GM10266 (cell line): ENCODE measurements at regions not wholly inside any gene's neighbourhood (a gene's known extent, or its start where the extent isn't known, plus 50 kb on each side); places are given as distances from the start of the nearest gene placed in this dataset.
"Not testable (repeated sequence)": the region's sequence is repeated elsewhere in the genome, so short reads cannot be mapped to it uniquely, and the experiment has no call there.

ENCODE experiments used
- DNase-seq: peaks from one replicate; pipeline ENCODE4 v3.0.0; 2012; ENCODE audit errors: extremely low spot score
- TF ChIP-seq, protein P1 (sequence below): IDR thresholded peaks from 2 replicates; pipeline ENCODE4 v1.5.1; 2012; ENCODE audit warnings: mild to moderate bottlenecking, low read depth; ENCODE audit not compliant: control insufficient read depth, insufficient read depth; ENCODE audit errors: missing control alignments

DNA sequence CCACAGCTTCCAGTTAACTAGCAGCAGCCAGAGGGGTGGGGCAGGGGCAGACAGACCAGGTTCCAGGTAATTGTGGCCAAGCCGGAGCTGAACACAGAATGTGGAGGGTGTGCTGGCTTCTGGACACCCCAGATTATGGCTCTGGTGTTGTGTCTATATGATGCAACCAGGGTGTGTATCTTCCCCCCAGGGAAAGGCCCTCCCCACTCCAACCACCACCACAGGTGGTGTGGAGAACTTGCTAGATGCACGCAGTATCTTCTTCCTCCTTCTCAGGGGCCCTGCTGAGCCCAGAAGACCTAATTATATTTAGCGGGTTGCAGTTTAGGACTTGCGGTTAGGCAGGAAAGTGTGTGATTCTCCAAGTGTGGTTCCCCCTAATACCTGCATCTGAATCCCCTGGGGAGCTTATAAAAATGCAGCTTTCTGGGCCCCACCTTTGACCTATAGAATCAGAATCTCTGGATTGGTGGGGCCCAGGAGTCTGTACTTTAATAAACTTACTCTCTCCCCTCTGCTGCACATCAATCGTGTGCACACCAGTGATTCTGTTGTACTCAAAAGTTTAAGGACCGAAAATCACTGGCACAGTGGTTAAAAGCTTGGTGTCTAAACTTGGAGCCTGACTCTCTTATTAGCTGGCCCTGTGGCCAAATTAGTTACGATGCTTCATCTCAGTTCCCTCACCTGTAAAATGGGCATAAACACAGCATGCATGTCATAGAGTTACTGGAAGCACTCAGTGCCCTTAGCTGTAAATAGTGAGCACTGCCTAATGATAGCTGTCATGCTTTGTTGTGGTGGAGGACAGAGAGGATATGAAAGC, 379.1 kb upstream of the PROK2 start:
- DNase-seq: peak; percentile 69
- TF ChIP-seq, protein P1, sequence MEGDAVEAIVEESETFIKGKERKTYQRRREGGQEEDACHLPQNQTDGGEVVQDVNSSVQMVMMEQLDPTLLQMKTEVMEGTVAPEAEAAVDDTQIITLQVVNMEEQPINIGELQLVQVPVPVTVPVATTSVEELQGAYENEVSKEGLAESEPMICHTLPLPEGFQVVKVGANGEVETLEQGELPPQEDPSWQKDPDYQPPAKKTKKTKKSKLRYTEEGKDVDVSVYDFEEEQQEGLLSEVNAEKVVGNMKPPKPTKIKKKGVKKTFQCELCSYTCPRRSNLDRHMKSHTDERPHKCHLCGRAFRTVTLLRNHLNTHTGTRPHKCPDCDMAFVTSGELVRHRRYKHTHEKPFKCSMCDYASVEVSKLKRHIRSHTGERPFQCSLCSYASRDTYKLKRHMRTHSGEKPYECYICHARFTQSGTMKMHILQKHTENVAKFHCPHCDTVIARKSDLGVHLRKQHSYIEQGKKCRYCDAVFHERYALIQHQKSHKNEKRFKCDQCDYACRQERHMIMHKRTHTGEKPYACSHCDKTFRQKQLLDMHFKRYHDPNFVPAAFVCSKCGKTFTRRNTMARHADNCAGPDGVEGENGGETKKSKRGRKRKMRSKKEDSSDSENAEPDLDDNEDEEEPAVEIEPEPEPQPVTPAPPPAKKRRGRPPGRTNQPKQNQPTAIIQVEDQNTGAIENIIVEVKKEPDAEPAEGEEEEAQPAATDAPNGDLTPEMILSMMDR: no peak

DNA sequence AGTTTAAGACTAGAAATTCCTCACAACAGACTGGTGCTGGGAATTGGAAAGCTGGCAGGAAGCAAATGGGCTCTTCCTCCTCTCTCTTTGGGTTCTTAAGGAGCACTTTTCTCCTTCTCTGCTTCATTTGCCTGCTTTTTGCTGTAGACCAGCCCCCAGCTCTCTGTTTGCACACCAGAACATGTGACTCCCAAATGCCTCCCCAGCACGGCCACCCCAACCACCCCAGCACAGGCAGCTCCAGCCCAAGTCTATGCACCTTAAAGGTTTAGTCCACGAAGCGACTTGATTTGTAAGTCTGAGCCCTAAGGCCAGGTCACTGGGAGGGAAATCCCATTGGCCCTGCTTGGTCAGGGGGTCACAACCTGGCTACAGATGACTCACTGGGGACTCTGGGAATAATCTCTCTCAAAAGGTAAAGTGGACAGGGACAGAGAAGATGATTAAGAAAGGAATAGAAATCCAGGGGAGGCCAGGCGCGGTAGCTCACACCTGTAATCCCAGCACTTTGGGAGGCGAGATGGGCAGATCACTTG, 377.8 kb upstream of the PROK2 start:
- DNase-seq: no peak
- TF ChIP-seq, protein P1: no peak

DNA sequence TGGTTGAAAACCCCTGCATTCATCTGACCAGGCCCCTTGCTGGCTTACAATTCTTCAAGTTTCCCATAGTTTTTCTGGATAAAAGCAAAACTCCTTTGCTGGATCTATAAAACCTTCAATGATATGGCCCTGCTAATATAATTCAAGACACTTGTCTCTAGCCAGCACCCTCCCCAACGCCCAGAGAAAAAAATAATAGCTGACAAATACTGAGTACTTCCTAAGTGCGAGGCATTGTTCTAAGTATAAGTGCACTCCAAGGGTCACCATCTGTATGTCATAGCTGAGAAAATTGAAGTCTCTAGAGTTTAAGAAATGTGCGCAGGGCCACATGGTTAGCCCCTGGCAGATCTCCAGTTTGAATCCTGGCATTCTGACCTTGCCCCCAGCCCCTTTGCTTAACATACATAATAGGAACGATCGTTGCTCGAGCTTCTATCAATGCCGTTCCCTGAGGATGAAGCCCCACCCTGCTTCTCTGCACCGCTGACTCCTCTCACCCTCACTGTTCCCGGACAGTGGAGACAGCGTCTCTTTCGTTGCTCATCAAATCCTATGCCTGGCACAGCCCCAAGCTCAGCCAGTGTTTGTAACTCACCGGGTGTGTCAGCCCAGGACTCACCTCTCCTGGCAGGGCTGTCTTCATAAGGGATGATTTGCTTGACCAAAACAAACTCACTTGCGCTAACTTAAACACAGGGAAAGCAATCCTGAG, 377.1 kb upstream of the PROK2 start:
- no peak for DNase-seq
- TF ChIP-seq, protein P1: no peak

DNA sequence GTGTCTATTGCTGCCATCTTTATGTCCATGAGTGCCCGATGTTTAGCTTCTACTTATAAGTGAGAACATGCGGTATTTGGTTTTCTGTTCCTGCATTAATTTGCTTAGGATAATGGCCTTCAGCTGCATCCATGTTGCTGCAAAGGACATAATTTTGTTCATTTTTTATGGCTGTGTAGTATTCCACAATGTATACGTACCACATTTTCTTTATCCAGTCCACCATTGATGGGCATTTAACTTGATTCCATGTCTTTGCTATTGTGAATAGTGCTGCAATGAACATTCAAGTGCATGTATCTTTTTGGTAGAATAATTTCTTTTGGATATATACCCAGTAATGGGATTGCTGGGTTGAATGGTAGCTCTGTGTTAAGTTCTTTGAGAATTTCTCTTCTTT, 376.3 kb upstream of the PROK2 start:
- not testable (repeated sequence) for DNase-seq

DNA sequence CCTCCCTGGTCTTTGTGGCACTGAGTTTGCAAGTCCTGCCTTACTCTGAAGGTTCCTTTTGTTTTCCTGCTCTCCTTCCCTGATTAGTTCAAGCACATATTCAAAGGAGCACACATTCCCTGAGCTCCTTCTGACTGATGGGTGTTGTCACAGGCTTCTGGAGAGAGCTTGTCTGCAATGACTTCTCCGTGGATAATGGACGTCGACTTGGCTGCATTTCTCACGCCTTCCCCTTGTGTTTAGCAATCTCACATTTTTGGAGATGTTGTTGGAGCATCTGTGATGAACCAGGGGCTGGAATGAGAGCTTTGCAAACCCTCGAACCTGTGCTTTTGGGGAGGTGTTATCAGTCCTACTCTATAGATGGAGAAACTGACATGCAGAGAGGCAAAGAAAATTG, 375.4 kb upstream of the PROK2 start:
- no peak for DNase-seq

DNA sequence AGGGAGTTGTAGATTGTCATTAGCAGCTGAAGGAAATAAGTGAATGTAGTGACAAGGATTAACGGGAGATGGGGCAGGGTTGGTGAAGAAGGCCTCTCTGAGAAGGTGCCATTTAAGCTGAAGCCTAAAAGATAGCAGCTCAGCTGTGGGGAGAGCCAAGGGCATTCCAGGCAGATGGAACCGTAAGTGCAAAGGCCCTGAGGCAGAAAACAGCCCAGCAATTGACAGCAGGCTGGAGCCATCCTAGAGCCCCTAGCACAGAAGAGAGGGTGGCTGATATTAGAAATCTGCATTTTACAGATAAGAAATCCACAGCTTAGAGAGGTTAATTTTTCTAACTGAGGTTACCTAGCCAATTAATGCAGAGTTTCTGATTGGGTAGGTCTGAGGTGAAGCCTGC, 374.5 kb upstream of the PROK2 start:
- TF ChIP-seq, protein P1: no peak
- DNase-seq: no peak

More for the DNA sequence above, 375.4 kb upstream of the PROK2 start:
- TF ChIP-seq, protein P1: no peak

DNA sequence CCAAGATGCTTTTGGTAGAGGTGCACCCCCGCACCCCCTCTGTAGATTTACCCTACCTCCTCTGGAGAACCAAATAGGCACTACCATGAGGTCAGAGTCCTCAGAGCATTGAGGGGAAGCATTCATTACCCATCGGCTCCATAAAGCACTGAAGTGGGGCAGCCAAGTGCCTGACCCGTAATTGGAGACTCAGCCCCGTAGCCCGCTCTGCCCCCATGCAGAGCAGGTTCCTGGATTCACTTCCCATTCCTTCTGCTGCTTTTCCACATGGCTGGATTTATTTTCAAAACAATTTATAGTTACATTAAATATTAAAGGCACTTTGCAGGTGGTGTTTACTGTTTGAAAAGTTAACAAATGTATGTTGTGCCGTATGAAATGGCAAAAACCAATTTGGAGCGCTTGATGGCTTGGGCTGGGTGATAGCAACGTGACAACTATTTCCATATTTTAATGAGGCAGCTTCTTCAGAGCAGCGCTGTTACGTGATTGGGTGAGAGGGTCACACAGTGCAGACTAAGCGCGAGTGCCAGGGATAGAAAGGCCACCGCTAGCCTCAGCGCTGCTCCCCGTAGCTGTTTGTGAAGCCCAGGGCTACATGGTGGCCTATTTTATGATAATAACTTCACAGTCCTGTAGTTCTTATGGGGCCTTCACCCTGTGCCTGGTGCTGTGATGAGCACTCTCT, 373.8 kb upstream of the PROK2 start:
- no peak for DNase-seq
- TF ChIP-seq, protein P1: no peak
